ENCODE measurements at regions not wholly inside any gene's neighbourhood (a gene's known extent, or its start where the extent isn't known, plus 50 kb on each side); places are given as distances from the start of the nearest gene placed in this dataset.
"Not testable (repeated sequence)": the region's sequence is repeated elsewhere in the genome, so short reads cannot be mapped to it uniquely, and the experiment has no call there.

- no peak for DNase-seq
Measured at GRCh38 chr1:182003953-182004586, 57.4 kb downstream of the ZNF648 start.

- no peak for DNase-seq
Measured at GRCh38 chr1:182003025-182003725, 58.3 kb downstream of the ZNF648 start.

- DNase-seq, result no peak
Measured at GRCh38 chr1:182002570-182002969, 58.9 kb downstream of the ZNF648 start.

GRCh38 chr1:181998858-181999257 is 62.7 kb downstream of the ZNF648 start:
- no peak for DNase-seq

- no peak for DNase-seq
Measured at GRCh38 chr1:181992072-181992471, 69.4 kb downstream of the ZNF648 start.

- DNase-seq, result no peak
Measured at GRCh38 chr1:181990728-181991127, 70.8 kb downstream of the ZNF648 start.

GRCh38 chr1:181989261-181989920 is 72.1 kb downstream of the ZNF648 start:
- DNase-seq, result no peak

- DNase-seq, result no peak
Measured at GRCh38 chr1:181987996-181988395, 73.5 kb downstream of the ZNF648 start.

- no peak for DNase-seq
Measured at GRCh38 chr1:181987334-181987895, 74.1 kb downstream of the ZNF648 start.

- no peak for DNase-seq
Measured at GRCh38 chr1:181986907-181987305, 74.6 kb downstream of the ZNF648 start.

- DNase-seq, result no peak
Measured at GRCh38 chr1:181985936-181986906, 75.3 kb downstream of the ZNF648 start.

- no peak for DNase-seq
Measured at GRCh38 chr1:181985281-181985680, 76.2 kb downstream of the ZNF648 start.

- no peak for DNase-seq
Measured at GRCh38 chr1:181984006-181984405, 77.5 kb downstream of the ZNF648 start.

GRCh38 chr1:181981821-181982220 is 79.7 kb downstream of the ZNF648 start:
- DNase-seq, result no peak

- no peak for DNase-seq
Measured at GRCh38 chr1:181972256-181972655, 89.3 kb downstream of the ZNF648 start.

- DNase-seq, result no peak
Measured at GRCh38 chr1:181971424-181971823, 90.1 kb downstream of the ZNF648 start.

GRCh38 chr1:181969902-181970301 is 91.6 kb downstream of the ZNF648 start:
- DNase-seq, result no peak

GRCh38 chr1:181954696-181955095 is 106.8 kb downstream of the ZNF648 start:
- DNase-seq, result not testable (repeated sequence)

- not testable (repeated sequence) for DNase-seq
Measured at GRCh38 chr1:181954178-181954577, 107.3 kb downstream of the ZNF648 start.

- DNase-seq, result no peak
Measured at GRCh38 chr1:181953596-181953995, 107.9 kb downstream of the ZNF648 start.

GRCh38 chr1:181951213-181951612 is 110.3 kb downstream of the ZNF648 start:
- DNase-seq, result no peak

GRCh38 chr1:181949500-181949899 is 112.0 kb downstream of the ZNF648 start:
- DNase-seq, result no peak

GRCh38 chr1:181948372-181948771 is 113.1 kb downstream of the ZNF648 start:
- DNase-seq, result no peak

All from stimulated activated CD4-positive, alpha-beta T cell treated with anti-CD3 and anti-CD28 coated beads, Interleukin-15, amount 100 ng/mL, for 24 hours (primary cell).